GM23248 (cell line): ENCODE measurements at regions not wholly inside any gene's neighbourhood (a gene's known extent, or its start where the extent isn't known, plus 50 kb on each side); places are given as distances from the start of the nearest gene placed in this dataset.

Experiments
- DNase-seq: peaks from one replicate; pipeline ENCODE4 v3.0.0-alpha.2; 2015
- H2AFZ ChIP-seq: fragments of 200-600 bp; sonication (generic); 2 replicates; pipeline ENCODE4 v1.6.1; 2016; ENCODE audit warnings: antibody characterized with exemption
- H3F3A ChIP-seq: fragments of 200-600 bp; sonication (generic); 2 replicates; pipeline ENCODE4 v1.6.1; 2016; ENCODE audit warnings: mild to moderate bottlenecking, antibody characterized with exemption, mixed run types; ENCODE audit not compliant: insufficient read depth
- H3K27ac ChIP-seq: fragments of 200-600 bp; sonication (generic); 2 replicates; pipeline ENCODE4 v1.5.1; 2016; ENCODE audit warnings: mild to moderate bottlenecking
- H3K27me3 ChIP-seq: fragments of 200-600 bp; sonication (generic); replicated peaks from 2 replicates; pipeline ENCODE4 v1.6.1; 2016; ENCODE audit warnings: mild to moderate bottlenecking; ENCODE audit not compliant: insufficient read depth
- H3K36me3 ChIP-seq: fragments of 200-600 bp; sonication (generic); 2 replicates; pipeline ENCODE4 v1.6.1; 2016; ENCODE audit warnings: low read depth, mild to moderate bottlenecking
- H3K4me1 ChIP-seq: fragments of 200-600 bp; sonication (generic); 2 replicates; pipeline ENCODE4 v1.6.1; 2016; ENCODE audit warnings: mild to moderate bottlenecking; ENCODE audit not compliant: insufficient read depth
- H3K4me2 ChIP-seq: fragments of 200-600 bp; sonication (generic); one replicate; pipeline ENCODE4 v1.6.1; 2016; ENCODE audit warnings: mild to moderate bottlenecking; ENCODE audit not compliant: unreplicated experiment
- H3K4me3 ChIP-seq: fragments of 200-600 bp; sonication (generic); 2 replicates; pipeline ENCODE4 v1.5.1; 2016; ENCODE audit warnings: mild to moderate bottlenecking
- H3K79me2 ChIP-seq: fragments of 200-600 bp; sonication (generic); 2 replicates; pipeline ENCODE4 v1.6.1; 2016; ENCODE audit warnings: mild to moderate bottlenecking; ENCODE audit not compliant: insufficient read depth
- H3K9ac ChIP-seq: fragments of 200-600 bp; sonication (generic); 2 replicates; pipeline ENCODE4 v1.6.1; 2016; ENCODE audit warnings: mild to moderate bottlenecking
- H3K9me2 ChIP-seq: fragments of 200-600 bp; sonication (generic); 2 replicates; pipeline ENCODE4 v1.6.1; 2016; ENCODE audit warnings: mixed run types, mild to moderate bottlenecking, moderate library complexity; ENCODE audit not compliant: insufficient read depth
- H3K9me3 ChIP-seq: fragments of 200-600 bp; sonication (generic); one replicate; pipeline ENCODE4 v1.6.1; 2017; ENCODE audit warnings: low read depth
- H4K20me1 ChIP-seq: fragments of 200-600 bp; sonication (generic); 2 replicates; pipeline ENCODE4 v1.6.0; 2016; ENCODE audit not compliant: insufficient read depth
- EZH2 ChIP-seq: fragments of 200-600 bp; sonication (generic); IDR thresholded peaks from 2 replicates; pipeline ENCODE4 v1.6.1; 2018; ENCODE audit warnings: antibody characterized with exemption, mild to moderate bottlenecking; ENCODE audit not compliant: insufficient read depth, poor library complexity, severe bottlenecking
- EZH2phosphoT487 ChIP-seq: fragments of 200-600 bp; sonication (generic); IDR thresholded peaks from 2 replicates; pipeline ENCODE4 v1.6.1; 2018; ENCODE audit warnings: antibody characterized with exemption, moderate library complexity, mild to moderate bottlenecking, low read depth; ENCODE audit not compliant: insufficient read depth
- WGBS, 2 experiments: methylation state at CpG; one replicate each; pipeline ENCODE4 v1.1.6; 2015 to 2017; ENCODE audit warnings: low lambda C conversion rate in 2 of 2, low coverage in 1 of 2; ENCODE audit errors: missing lambda C conversion rate in 2 of 2; 5-methylcytosine and 5-hydroxymethylcytosine counted together
- in situ Hi-C: fragments of 300-500 bp; cut with MboI; formaldehyde crosslinking; loops from 2 replicates; pipeline ENCODE4 v1.15.0; 2020

GRCh38 chr2:137842952-137843351 lies 121.3 kb upstream of the HNMT start:
- in situ Hi-C loops, result loop anchor here (25.0 kb wide), 2 partner anchors 931 to 1931 kb away; no protein-coding TSS in a partner anchor

GRCh38 chr2:137845422-137845821 lies 118.9 kb upstream of the HNMT start:
- in situ Hi-C loops, result loop anchor here (25.0 kb wide), 2 partner anchors 933 to 1933 kb away; no protein-coding TSS in a partner anchor
- Histone ChIP-seq H3K36me3 (no peaks in the 10 kb centered on the region), H3K9me3 (no peaks in the 10 kb centered on the region), H3K79me2 (no peaks in the 10 kb centered on the region), H3K9ac (no peak overlapping the region), H2AFZ (no peak overlapping the region), H3K4me1 (no peaks in the 10 kb centered on the region), H3K9me2 (no peaks in the 10 kb centered on the region), H3K27me3 (no peaks in the 10 kb centered on the region), H3K4me2 (no peak overlapping the region), H4K20me1 (no peaks in the 10 kb centered on the region), H3K4me3 (no peak overlapping the region), H3F3A (no peaks in the 10 kb centered on the region), H3K27ac (no peak overlapping the region)
- TF ChIP-seq EZH2, result no peak
- TF ChIP-seq EZH2phosphoT487, result no peak
- no peak for DNase-seq

More at GRCh38 chr2:137842952-137843351, 121.3 kb upstream of the HNMT start:
- no peaks in the 10 kb centered on the region for H3K36me3 ChIP-seq
- H3K9me3 ChIP-seq, result no peaks in the 10 kb centered on the region
- H3K9me2 ChIP-seq, result no peaks in the 10 kb centered on the region
- no peak for DNase-seq
- H3K27ac ChIP-seq, result no peak overlapping the region
- H4K20me1 ChIP-seq, result no peaks in the 10 kb centered on the region
- H3K27me3 ChIP-seq, result no peaks in the 10 kb centered on the region
- H3K4me3 ChIP-seq, result no peak overlapping the region
- H3K9ac ChIP-seq, result no peak overlapping the region
- H3K79me2 ChIP-seq, result no peaks in the 10 kb centered on the region
- TF ChIP-seq EZH2phosphoT487 (no peak), EZH2 (no peak)
- 13 to 22% methylated on average over 3 of the region's 3 CpGs for WGBS, 2 experiments
- no peaks in the 10 kb centered on the region for H3F3A ChIP-seq
- no peak overlapping the region for H2AFZ ChIP-seq
- H3K4me2 ChIP-seq, result no peak overlapping the region
- no peaks in the 10 kb centered on the region for H3K4me1 ChIP-seq

DNA sequence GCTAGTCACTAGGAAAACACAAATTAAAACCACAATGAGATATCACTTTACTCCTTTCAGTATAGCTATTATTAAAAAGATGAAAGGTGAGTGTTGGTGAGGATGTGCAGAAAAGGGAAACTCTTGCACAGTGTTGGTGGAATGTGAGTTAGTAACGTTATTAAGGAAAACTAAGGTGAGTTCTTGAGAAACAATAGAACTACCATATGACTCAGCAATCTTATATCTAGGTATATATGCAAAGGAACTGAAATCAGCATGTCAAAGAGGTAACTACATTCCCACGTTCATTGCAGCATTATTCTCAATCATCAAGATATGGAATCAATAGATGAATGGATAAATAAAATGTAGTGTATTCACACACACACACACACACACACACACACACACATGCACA lies 117.3 kb upstream of the HNMT start:
- Histone ChIP-seq H3K9me3 (no peaks in the 10 kb centered on the region), H3K36me3 (no peaks in the 10 kb centered on the region), H4K20me1 (no peaks in the 10 kb centered on the region), H3K9me2 (no peaks in the 10 kb centered on the region), H3K4me2 (no peak overlapping the region), H3F3A (no peaks in the 10 kb centered on the region), H3K4me3 (no peak overlapping the region), H3K27me3 (no peaks in the 10 kb centered on the region), H2AFZ (no peak overlapping the region), H3K9ac (no peak overlapping the region), H3K27ac (no peak overlapping the region), H3K4me1 (no peaks in the 10 kb centered on the region), H3K79me2 (no peaks in the 10 kb centered on the region)
- no peak for DNase-seq
- no peak for TF ChIP-seq EZH2
- TF ChIP-seq EZH2phosphoT487, result no peak
- in situ Hi-C loops, result loop anchor here (25.0 kb wide), 2 partner anchors 935 to 1935 kb away; no protein-coding TSS in a partner anchor
- 11 to 14% methylated on average over 2 of the region's 2 CpGs for WGBS, 2 experiments

DNA sequence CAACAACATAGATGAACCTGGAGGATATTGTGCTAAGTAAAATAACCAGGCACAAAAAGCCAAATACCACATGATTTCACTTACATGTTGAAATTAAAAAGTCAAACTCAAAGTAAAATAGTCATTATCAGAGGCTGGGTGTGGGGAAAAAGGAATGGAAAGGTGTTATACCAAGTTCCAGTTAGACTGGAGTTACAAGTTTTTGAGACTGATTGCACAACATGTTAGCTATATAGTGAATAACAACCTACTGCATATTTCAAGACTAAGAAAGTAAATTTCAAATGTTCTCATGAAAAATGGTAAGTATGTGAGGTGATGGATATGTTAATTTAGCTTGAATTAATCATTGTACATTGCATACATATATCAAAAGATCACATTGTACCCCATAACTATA lies 116.8 kb upstream of the HNMT start:
- no peak overlapping the region for H3K27ac ChIP-seq
- H3K4me3 ChIP-seq, result no peak overlapping the region
- H3K4me2 ChIP-seq, result no peak overlapping the region
- H3K79me2 ChIP-seq, result no peaks in the 10 kb centered on the region
- no peak overlapping the region for H2AFZ ChIP-seq
- no peaks in the 10 kb centered on the region for H3K9me2 ChIP-seq
- H3K4me1 ChIP-seq, result no peaks in the 10 kb centered on the region
- H3K36me3 ChIP-seq, result no peaks in the 10 kb centered on the region
- H3F3A ChIP-seq, result no peaks in the 10 kb centered on the region
- DNase-seq, result no peak
- no peaks in the 10 kb centered on the region for H3K27me3 ChIP-seq
- no peak overlapping the region for H3K9ac ChIP-seq
- H4K20me1 ChIP-seq, result no peaks in the 10 kb centered on the region
- TF ChIP-seq EZH2phosphoT487 (no peak), EZH2 (no peak)
- H3K9me3 ChIP-seq, result no peaks in the 10 kb centered on the region
- in situ Hi-C loops, result loop anchor here (25.0 kb wide), 2 partner anchors 935 to 1935 kb away; no protein-coding TSS in a partner anchor

DNA sequence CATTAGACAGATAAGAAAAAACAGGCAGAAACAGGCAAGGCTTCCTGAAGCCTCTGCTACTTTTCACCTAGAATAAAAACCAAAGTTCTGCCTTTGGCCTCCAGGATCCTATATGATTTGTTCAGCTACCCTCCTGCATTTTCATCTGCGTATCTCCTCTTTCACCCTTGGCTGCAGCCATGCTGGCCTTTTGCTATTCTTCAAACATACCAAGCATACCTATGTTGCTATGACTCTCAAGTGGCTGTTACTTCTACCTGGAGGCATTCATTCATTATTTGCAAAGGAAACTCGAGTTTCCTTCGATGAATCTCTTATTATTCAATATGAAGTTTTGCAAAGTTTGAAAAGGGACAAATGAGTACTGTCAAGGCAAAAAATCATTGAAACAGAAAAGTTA lies 106.4 kb upstream of the HNMT start:
- H3K27me3 ChIP-seq, result no peaks in the 10 kb centered on the region
- no peak overlapping the region for H3K9ac ChIP-seq
- DNase-seq, result no peak
- no peak overlapping the region for H3K4me3 ChIP-seq
- no peaks in the 10 kb centered on the region for H3K79me2 ChIP-seq
- WGBS, 2 experiments, result 17 to 21% methylated on average over 3 of the region's 3 CpGs
- no peaks in the 10 kb centered on the region for H3K4me1 ChIP-seq
- no peaks in the 10 kb centered on the region for H4K20me1 ChIP-seq
- H3K27ac ChIP-seq, result no peak overlapping the region
- no peak overlapping the region for H3K4me2 ChIP-seq
- no peaks in the 10 kb centered on the region for H3K9me2 ChIP-seq
- H3K36me3 ChIP-seq, result no peaks in the 10 kb centered on the region
- no peaks in the 10 kb centered on the region for H3F3A ChIP-seq
- H3K9me3 ChIP-seq, result no peaks in the 10 kb centered on the region
- no peak overlapping the region for H2AFZ ChIP-seq
- in situ Hi-C loops, result no loop called here
- no peak for TF ChIP-seq EZH2phosphoT487
- TF ChIP-seq EZH2, result no peak
